Psoas muscle (tissue), 7 donors: ENCODE measurements at regions not wholly inside any gene's neighbourhood (a gene's known extent, or its start where the extent isn't known, plus 50 kb on each side); places are given as distances from the start of the nearest gene placed in this dataset.

ENCODE experiments used
- ATAC-seq, 4 donors: fragments of 200-7000 bp; cut with Tn5 transposase; one replicate each; pipeline ENCODE4 v1.9.1; 2020; ENCODE audit warnings: moderate library complexity in 3 of 4, mild to moderate bottlenecking in 2 of 4
- DNase-seq, 2 donors: peaks; one replicate each; pipeline ENCODE4 v3.0.0-alpha.2; 2020
- H3K27ac ChIP-seq: fragments of 200-600 bp; one replicate; pipeline ENCODE4 v1.8.0; 2022
- H3K27me3 ChIP-seq, 3 donors: fragments of 200-600 bp in 1 of 3; one replicate each; pipeline versions ENCODE4 v1.6.1 to v1.8.0; 2013 to 2022; ENCODE audit warnings: low read length in 2 of 3, mild to moderate bottlenecking in 2 of 3, moderate library complexity in 1 of 3; ENCODE audit not compliant: insufficient read depth in 3 of 3
- H3K36me3 ChIP-seq, 2 donors: fragments of 200-600 bp in 1 of 2; one replicate each; pipeline versions ENCODE4 v1.6.1 to v1.8.0; 2013 to 2022; ENCODE audit warnings: low read depth in 1 of 2, mild to moderate bottlenecking in 1 of 2, moderate library complexity in 1 of 2; ENCODE audit not compliant: insufficient read depth in 1 of 2
- H3K4me1 ChIP-seq: fragments of 200-600 bp; one replicate; pipeline ENCODE4 v1.8.0; 2022
- H3K4me3 ChIP-seq: fragments of 200-600 bp; one replicate; pipeline ENCODE4 v1.8.0; 2022; ENCODE audit warnings: mild to moderate bottlenecking
- H3K9me3 ChIP-seq: fragments of 200-600 bp; one replicate; pipeline ENCODE4 v1.8.0; 2022
- CTCF ChIP-seq: fragments of 200-600 bp; IDR thresholded peaks from one replicate; pipeline ENCODE4 v1.8.0; 2022; ENCODE audit warnings: antibody characterized with exemption
- WGBS, 3 donors: extraction: QIAGEN DNeasy Blood & Tissue Kit; methylation state at CpG; one replicate each; pipeline versions ENCODE4 v1.1.6 to v1.1.7; 2013; 5-methylcytosine and 5-hydroxymethylcytosine counted together
- intact Hi-C, 2 donors: fragments of 100-400 bp; cut with DNase I; formaldehyde crosslinking; loops; one replicate each; pipeline versions ENCODE4 v1.11.0 to v1.14.2; 2022
- donor health status: healthy with polysubstance abuse.
- donor health status: DM: no; HTN: no; CAD: no; lungs with moderate emphysema.
- donor health status: Bipolar disorder and iron deficiency.
- donor health status: healthy.
- donor health status: DM: yes; HTN: yes; CAD: no.
- donor health status: DM: no; HTN: no; CAD: no.
- donor health status: DM: yes; HTN: yes; CAD: no.

- Histone ChIP-seq H3K4me1 (no peaks in the 10 kb centered on the region), H3K4me3 (no peak overlapping the region), H3K27ac (no peak overlapping the region), H3K27me3 (no peaks in the 10 kb centered on the region), H3K9me3 (no peaks in the 10 kb centered on the region), H3K36me3 (no peaks in the 10 kb centered on the region)
- no peak for DNase-seq
- no peak for TF ChIP-seq CTCF
- intact Hi-C loops, result no loop called here
- no peak for ATAC-seq
- WGBS, 3 donors, result 58 to 72% (median 68%) methylated on average over 2 of the region's 2 CpGs
Observed at GRCh38 chr12:127909041-127909440, 357.9 kb upstream of the TMEM132C start.

- intact Hi-C loops, result no loop called here
- no peak for TF ChIP-seq CTCF
Observed at GRCh38 chr12:127911291-127911690, 355.7 kb upstream of the TMEM132C start.

GRCh38 chr12:127912035-127912665 is 354.8 kb upstream of the TMEM132C start:
- ATAC-seq (no peak), DNase-seq (no peak)
- no peak overlapping the region for H3K4me3 ChIP-seq
- TF ChIP-seq CTCF, result no peak
- H3K27ac ChIP-seq, result no peak overlapping the region
- intact Hi-C loops, result no loop called here
- no peaks in the 10 kb centered on the region for H3K4me1 ChIP-seq
- H3K27me3 ChIP-seq, result no peaks in the 10 kb centered on the region
- no peaks in the 10 kb centered on the region for H3K36me3 ChIP-seq
- 40 to 63% (median 42%) methylated on average over 11 of the region's 11 CpGs for WGBS, 3 donors
- H3K9me3 ChIP-seq, result no peaks in the 10 kb centered on the region

More at GRCh38 chr12:127911291-127911690, 355.7 kb upstream of the TMEM132C start:
- 60 to 79% (median 62%) methylated on average over 5 of the region's 5 CpGs for WGBS, 3 donors
- H3K4me1 ChIP-seq, result no peaks in the 10 kb centered on the region
- DNase-seq (no peak), ATAC-seq (no peak)
- H3K27ac ChIP-seq, result no peak overlapping the region
- H3K27me3 ChIP-seq, result no peaks in the 10 kb centered on the region
- H3K4me3 ChIP-seq, result no peak overlapping the region
- no peaks in the 10 kb centered on the region for H3K9me3 ChIP-seq
- no peaks in the 10 kb centered on the region for H3K36me3 ChIP-seq

GRCh38 chr12:127923501-127923900 is 343.5 kb upstream of the TMEM132C start:
- 88 to 97% (median 95%) methylated on average over 6 of the region's 6 CpGs for WGBS, 3 donors
- Histone ChIP-seq H3K36me3 (no peaks in the 10 kb centered on the region), H3K4me3 (no peak overlapping the region), H3K27ac (no peak overlapping the region), H3K4me1 (no peaks in the 10 kb centered on the region), H3K9me3 (no peaks in the 10 kb centered on the region), H3K27me3 (no peaks in the 10 kb centered on the region)
- ATAC-seq (no peak), DNase-seq (no peak)
- intact Hi-C loops, result no loop called here
- TF ChIP-seq CTCF, result no peak

- Histone ChIP-seq H3K27ac (no peak overlapping the region), H3K4me1 (no peaks in the 10 kb centered on the region), H3K9me3 (no peaks in the 10 kb centered on the region), H3K27me3 (no peaks in the 10 kb centered on the region), H3K36me3 (no peaks in the 10 kb centered on the region), H3K4me3 (no peak overlapping the region)
- no peak for TF ChIP-seq CTCF
- 5 to 22% (median 15%) methylated on average over 4 of the region's 4 CpGs for WGBS, 3 donors
- ATAC-seq, result no peak
- DNase-seq, result no peak
- intact Hi-C loops, result no loop called here
Observed at GRCh38 chr12:127925971-127926370, 341.0 kb upstream of the TMEM132C start.
